ENCODE measurements at regions not wholly inside any gene's neighbourhood (a gene's known extent, or its start where the extent isn't known, plus 50 kb on each side); places are given as distances from the start of the nearest gene placed in this dataset.

GRCh38 chr6:163655217-163656121, 241.0 kb downstream of the QKI start:
- no peak for DNase-seq (ENCODE audit: low spot score)

DNA sequence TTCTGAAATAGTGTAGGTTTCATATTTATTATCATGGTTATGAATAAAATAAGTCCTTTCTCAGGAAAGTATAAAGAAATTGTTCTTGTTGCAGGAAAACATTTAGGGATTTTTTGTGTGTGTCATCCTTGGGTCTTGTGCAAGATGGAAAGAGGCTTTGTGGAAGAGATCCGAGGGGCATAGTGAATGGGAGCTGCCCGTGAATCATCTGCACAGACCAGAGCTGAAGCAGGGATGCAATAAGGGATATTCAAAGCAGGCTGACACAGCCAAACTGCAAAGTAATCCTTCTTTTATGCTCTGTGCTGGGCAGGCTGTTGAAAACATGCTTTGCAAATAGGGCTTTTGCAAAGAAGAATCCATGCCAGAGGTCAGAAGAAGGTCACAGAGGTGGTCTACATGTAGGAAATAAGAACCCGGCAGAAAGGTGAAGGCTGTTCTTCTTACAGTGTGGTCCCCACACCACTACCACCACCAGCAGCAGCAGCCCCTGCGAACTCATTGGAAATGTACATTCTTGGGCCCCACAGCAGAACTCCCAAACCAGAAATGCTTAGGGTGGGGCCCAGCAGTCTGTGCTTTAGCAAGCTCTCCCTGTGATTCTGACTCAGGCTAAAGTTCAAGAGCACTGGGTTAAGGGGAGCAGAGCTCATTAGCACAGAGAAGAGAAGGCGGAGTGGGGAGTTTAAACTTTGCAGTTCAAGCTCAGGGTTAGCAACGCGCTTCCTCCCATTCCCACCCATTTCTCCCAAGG, 237.6 kb downstream of the QKI start:
- DNase-seq (ENCODE audit: low spot score), result no peak

DNA sequence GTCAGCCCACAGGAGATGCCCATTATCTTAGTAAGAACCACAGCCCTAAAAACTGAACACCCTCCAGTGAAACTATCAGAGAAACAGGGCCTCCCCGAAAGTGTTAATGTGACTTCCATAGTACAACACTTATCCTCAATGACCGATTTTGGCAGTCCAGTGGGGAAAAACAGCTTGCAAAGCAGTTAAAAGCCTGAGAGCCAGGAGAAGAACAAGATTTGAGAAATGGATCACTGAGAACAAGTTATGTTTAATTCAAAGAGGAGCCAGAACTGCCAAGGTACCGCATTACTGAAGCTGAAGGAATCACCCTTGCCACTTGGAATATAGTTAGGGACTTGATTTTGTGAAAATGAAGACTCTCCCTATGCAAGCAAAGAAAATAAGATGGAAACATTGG, 236.9 kb downstream of the QKI start:
- DNase-seq (ENCODE audit: low spot score), result no peak

- no peak for DNase-seq (ENCODE audit: low spot score)
Measured at GRCh38 chr6:163648868-163649267, 234.3 kb downstream of the QKI start.

- DNase-seq (ENCODE audit: low spot score), result no peak
Measured at GRCh38 chr6:163647624-163648023, 233.1 kb downstream of the QKI start.

- no peak for DNase-seq (ENCODE audit: low spot score)
Measured at GRCh38 chr6:163646866-163647265, 232.3 kb downstream of the QKI start.

DNA sequence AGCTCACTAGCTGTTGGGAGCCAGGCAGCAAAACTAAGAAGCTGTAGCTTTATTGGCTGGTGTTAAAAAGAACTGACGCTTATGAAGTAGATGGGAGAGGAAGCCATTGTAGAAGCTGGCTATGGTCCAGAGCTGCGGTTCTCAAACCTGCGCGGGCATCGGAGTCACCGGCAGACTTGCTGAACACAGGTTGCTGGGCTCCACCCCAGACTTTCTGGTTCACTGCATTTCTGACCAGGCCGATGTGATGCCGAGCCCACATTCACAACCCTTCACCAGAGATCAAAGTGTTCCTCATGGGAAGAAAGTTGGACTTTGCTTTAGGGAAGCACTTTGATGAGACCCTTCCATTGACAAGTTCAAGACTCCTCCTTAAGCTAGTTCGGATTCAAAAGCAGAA, 231.6 kb downstream of the QKI start:
- no peak for DNase-seq (ENCODE audit: low spot score)

DNA sequence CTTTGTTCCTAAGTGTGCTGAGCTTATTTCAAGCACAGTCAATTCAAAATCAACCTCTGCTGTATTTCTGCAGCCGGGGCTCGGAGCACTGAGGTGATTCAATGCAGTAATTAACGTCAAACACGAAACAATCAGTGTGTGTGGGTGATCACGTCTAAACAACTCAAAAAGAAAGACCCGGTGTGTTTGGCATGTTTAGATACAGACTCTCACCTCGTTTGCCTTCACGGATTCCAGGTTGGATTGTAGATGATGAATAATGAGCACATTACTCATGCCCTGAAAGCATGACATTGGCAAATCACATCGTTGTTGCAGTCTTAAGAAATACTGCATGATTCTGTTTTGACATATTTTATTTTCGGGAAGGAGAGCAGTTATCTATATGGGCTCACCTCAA, 231.0 kb downstream of the QKI start:
- DNase-seq (ENCODE audit: low spot score), result no peak

GRCh38 chr6:163643866-163644265, 229.3 kb downstream of the QKI start:
- no peak for DNase-seq (ENCODE audit: low spot score)

- DNase-seq (ENCODE audit: low spot score), result no peak
Measured at GRCh38 chr6:163641706-163642105, 227.2 kb downstream of the QKI start.

GRCh38 chr6:163640641-163641040, 226.1 kb downstream of the QKI start:
- no peak for DNase-seq (ENCODE audit: low spot score)

- DNase-seq (ENCODE audit: low spot score), result no peak
Measured at GRCh38 chr6:163637524-163637923, 223.0 kb downstream of the QKI start.

DNA sequence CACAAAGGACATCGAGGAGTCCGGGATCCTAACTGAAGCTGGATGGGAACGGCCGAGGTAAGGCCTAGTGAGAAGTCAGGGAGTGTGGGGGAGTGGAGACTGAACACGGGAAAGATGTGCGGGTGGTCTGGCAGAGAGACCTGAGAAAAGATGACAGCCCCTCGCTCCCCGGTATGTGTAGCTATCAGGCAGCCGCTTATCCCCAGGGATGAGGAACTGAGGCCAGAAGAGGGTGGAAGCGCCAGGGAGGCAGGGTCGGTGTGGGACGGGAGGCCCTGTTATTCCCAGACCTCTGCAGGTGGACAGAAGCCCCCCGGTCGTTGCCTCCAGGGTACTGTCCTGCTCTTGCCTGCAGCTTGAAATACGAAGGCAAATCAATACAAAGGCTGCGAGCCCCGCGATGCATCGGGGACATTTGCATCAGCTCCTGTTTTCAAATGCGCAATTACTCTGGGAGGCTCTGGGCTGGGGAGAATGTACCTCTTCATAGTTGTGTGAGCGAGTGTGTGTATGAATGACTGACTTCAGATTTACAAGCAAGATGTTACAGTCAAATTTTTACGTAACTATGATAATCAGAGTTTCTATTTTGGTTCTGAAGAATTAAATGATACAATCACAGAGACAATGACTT, 221.3 kb downstream of the QKI start:
- DNase-seq (ENCODE audit: low spot score), result no peak

DNA sequence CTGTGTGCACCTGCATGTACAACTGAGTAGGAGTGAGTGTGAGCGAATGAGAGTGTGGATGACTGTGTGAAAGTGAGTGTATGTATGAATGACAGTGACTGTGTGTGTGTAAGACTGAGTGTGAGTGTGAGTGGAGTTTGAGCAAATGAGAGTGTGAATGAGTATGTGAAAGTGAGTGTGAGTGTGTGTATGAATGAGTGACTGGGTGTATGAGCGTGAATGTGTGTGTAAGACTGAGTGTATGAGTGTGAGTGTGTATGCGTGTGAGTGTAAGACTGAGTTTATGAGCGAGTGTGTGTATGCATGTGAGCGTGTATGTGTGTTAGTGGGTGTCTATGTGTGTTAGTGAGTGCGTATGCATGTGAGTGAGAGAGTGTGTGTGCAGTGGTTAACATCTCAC, 220.8 kb downstream of the QKI start:
- DNase-seq (ENCODE audit: low spot score), result no peak

DNA sequence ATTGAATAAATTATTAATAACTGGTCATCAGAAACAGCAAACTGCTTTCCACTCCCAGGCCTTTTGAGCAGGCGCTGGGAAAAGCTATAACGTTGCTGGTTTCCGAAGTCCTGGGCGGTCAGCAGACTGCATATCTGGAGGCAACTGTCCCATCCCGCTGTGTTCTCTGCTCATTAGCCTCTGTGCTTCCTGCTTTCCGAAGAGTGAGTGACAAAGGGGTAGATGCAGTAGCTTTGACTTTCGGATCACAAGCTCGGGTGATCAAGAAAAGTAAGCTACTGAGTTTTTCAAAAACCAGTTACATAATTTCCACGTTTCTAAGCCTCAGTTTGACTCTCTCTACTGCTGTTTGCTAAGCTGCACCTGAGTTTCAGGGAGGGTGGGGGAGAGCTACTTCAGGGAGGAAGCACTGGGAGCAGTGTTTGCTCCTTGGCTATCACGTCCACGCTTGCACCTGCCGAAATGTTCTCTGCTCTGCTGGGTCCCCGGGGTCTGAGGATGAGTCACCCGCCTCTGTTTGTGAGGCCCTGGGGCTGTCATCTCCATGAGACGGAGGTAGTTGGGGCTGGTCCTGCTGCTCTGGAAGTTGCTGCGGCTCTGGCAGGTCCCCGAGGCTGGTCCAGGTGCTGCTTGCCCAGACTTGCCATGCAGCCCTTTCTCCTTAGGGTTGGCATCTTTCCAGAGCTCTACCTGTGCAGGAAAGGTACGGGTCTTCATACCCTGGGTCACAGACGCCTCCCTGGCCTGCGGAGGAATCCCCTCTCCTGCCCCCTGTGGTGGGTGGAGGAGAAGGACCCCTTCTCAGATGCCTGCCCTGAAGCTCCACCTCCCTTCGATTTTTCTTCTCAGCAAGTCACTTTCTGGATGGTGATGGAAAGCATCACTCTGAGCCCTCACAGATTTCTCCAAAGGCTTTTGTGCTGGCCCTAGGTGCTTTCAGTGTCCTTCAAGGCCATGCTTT, 220.0 kb downstream of the QKI start:
- DNase-seq (ENCODE audit: low spot score), result no peak

DNA sequence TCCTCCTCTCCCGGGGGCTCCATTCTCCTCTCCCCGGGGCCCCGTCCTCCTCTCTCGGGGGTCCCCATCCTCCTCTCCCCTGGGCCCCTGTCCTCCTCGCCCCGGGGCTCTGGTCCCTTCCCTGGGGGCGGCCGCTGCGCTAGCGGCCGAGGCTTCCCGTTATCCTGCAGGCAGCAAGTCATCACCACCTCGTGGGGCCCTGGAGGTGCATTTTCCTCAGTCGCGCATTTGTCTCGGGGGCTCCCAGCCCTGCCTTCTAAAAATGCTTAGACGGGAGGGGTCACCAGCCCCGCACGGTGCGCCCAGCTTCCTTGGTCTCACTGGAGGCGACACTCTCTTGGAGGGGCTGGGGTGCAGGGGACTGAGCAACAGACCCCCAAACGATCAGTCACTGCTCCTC, 216.5 kb downstream of the QKI start:
- DNase-seq (ENCODE audit: low spot score), result no peak

DNA sequence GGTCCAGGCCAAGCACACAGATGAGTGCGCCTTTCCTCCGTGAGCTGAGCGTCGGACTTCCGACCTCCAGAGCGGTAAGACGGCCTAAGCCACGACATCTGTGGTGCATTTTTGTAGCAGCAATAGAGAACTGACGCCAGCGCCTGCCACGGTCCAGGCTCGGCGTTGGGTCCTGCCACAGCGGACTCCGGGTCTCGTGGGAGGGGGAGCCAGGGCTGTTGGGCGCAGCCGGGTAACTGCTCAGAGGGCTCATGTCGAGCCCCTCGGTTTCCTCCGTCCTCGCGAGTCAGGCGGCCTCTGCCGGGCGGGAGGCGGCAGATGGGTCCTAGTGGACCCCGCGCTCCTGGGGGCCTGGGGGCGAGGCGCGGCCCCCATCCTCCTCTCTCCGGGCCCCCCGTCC, 216.1 kb downstream of the QKI start:
- DNase-seq (ENCODE audit: low spot score), result no peak

DNA sequence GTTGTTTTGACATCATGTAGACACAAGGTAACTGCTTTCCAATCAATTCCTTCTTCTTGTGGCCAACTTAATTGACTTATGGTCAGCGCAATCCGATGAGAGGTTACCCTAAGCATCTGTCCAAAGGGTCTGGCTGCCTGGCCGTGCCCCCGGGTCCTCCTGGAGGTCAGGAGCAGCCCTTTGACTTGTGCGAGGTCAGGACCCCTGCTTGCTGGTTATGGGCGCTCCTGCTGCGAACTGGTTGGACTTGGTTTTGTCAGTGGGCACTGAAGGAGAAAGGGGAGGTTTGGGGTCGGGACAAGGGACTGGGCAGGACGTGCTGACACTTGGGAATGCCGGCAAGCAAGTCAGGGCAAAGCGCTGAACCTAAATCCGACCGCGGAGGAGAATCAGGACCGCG, 215.6 kb downstream of the QKI start:
- no peak for DNase-seq (ENCODE audit: low spot score)
